Sigmoid colon (tissue), 6 donors: ENCODE measurements at regions not wholly inside any gene's neighbourhood (a gene's known extent, or its start where the extent isn't known, plus 50 kb on each side); places are given as distances from the start of the nearest gene placed in this dataset.

Experiments
- DNase-seq: peaks from one replicate; pipeline ENCODE4 v3.0.0-alpha.2; 2019
- H3K27ac ChIP-seq, 4 donors: fragments of 200-600 bp; sonication (generic); one replicate each; pipeline ENCODE4 v1.5.1; 2016 to 2019; ENCODE audit warnings: mild to moderate bottlenecking in 1 of 4
- H3K27me3 ChIP-seq, 3 donors: fragments of 200-600 bp; sonication (generic); one replicate each; pipeline ENCODE4 v1.5.1; 2019; ENCODE audit warnings: mild to moderate bottlenecking in 1 of 3
- H3K36me3 ChIP-seq, 4 donors: fragments of 200-600 bp; sonication (generic); one replicate each; pipeline ENCODE4 v1.5.1; 2016 to 2019
- H3K4me1 ChIP-seq, 4 donors: fragments of 200-600 bp; sonication (generic); one replicate each; pipeline ENCODE4 v1.5.1; 2017 to 2019
- H3K4me3 ChIP-seq, 4 donors: fragments of 200-600 bp; sonication (generic); one replicate each; pipeline ENCODE4 v1.5.1; 2017 to 2019; ENCODE audit warnings: mild to moderate bottlenecking in 2 of 4, moderate library complexity in 1 of 4
- H3K9me3 ChIP-seq, 4 donors: fragments of 200-600 bp in 3 of 4; sonication (generic) in 3 of 4; one replicate each; pipeline versions ENCODE4 v1.5.1 to v1.6.1; 2013 to 2019
- CTCF ChIP-seq, 4 experiments: fragments of 450-650 bp in 3 of 4; fragments of 200-600 bp in 1 of 4; IDR thresholded peaks; one replicate each; pipeline ENCODE4 v1.5.1; 2016 to 2019; ENCODE audit warnings: antibody characterized with exemption in 4 of 4, mild to moderate bottlenecking in 3 of 4, moderate library complexity in 2 of 4
- EP300 ChIP-seq, 4 donors: sonication (generic); formaldehyde crosslinking; IDR thresholded peaks; one replicate each; pipeline ENCODE4 v1.6.1; 2017; ENCODE audit warnings: antibody characterized with exemption in 4 of 4
- POLR2A ChIP-seq, 2 donors: fragments of 450-650 bp; IDR thresholded peaks; one replicate each; pipeline ENCODE4 v1.6.1; 2016; ENCODE audit warnings: antibody characterized with exemption in 2 of 2, mild to moderate bottlenecking in 2 of 2, moderate library complexity in 2 of 2
- POLR2AphosphoS5 ChIP-seq, 4 donors: sonication (generic); formaldehyde crosslinking; IDR thresholded peaks; one replicate each; pipeline ENCODE4 v1.6.1; 2017; ENCODE audit warnings: antibody characterized with exemption in 4 of 4
- WGBS, 2 donors: extraction: QIAGEN DNeasy Blood & Tissue Kit; methylation state at CpG; one replicate each; pipeline ENCODE4 v1.1.7; 2013; 5-methylcytosine and 5-hydroxymethylcytosine counted together
- intact Hi-C: fragments of 100-400 bp; cut with DNase I; formaldehyde crosslinking; loops from one replicate; pipeline ENCODE4 v1.15.1; 2023
- donor health status: healthy with polysubstance abuse.
- donor health status: healthy.

- no peaks in the 10 kb centered on the region for H3K9me3 ChIP-seq
- intact Hi-C loops, result no loop called here
- WGBS, 2 donors, result 83 to 86% methylated on average over 3 of the region's 3 CpGs
- H3K4me3 ChIP-seq, result no peak overlapping the region
- TF ChIP-seq CTCF (IDR thresholded peaks at IDR 0.05) (no peak), POLR2A (IDR thresholded peaks at IDR 0.05) (no peak), POLR2AphosphoS5 (IDR thresholded peaks at IDR 0.05) (no peak), EP300 (IDR thresholded peaks at IDR 0.05) (no peak)
- no peak for DNase-seq
- H3K27ac ChIP-seq, result no peak overlapping the region
- no peaks in the 10 kb centered on the region for H3K36me3 ChIP-seq
- no peaks in the 10 kb centered on the region for H3K4me1 ChIP-seq
- no peaks in the 10 kb centered on the region for H3K27me3 ChIP-seq
Measured at GRCh38 chr12:108410689-108411088, 71.6 kb upstream of the CMKLR1 start.

DNA sequence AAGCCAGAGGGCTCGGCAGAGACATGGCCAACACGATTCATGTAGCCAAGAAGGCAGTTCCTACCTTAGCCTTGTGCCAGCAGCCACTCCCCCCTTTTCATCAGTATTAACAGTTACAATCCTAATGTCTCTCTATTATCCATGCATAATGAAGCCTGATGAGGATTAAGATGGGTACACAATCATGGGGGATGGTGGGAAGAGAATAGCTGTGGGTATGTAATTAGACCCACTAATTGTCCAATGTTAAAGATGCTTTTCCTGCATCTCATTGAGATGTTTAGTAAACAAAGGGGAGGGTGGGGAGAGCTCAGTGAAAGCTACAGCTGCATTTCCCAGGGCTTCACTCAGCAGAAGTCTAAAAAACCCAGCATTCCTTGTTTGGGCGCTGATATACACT is 70.4 kb upstream of the CMKLR1 start:
- H3K27ac ChIP-seq, result no peak overlapping the region
- DNase-seq, result no peak
- TF ChIP-seq CTCF (IDR thresholded peaks at IDR 0.05) (no peak), EP300 (IDR thresholded peaks at IDR 0.05) (no peak), POLR2AphosphoS5 (IDR thresholded peaks at IDR 0.05) (no peak), POLR2A (IDR thresholded peaks at IDR 0.05) (no peak)
- H3K9me3 ChIP-seq, result no peaks in the 10 kb centered on the region
- no peaks in the 10 kb centered on the region for H3K27me3 ChIP-seq
- H3K36me3 ChIP-seq, result no peaks in the 10 kb centered on the region
- WGBS, 2 donors, result 73 to 75% methylated on average over 3 of the region's 3 CpGs
- intact Hi-C loops, result no loop called here
- H3K4me1 ChIP-seq, result no peaks in the 10 kb centered on the region
- H3K4me3 ChIP-seq, result no peak overlapping the region

GRCh38 chr12:108403952-108404351 is 64.8 kb upstream of the CMKLR1 start:
- TF ChIP-seq POLR2A (IDR thresholded peaks at IDR 0.05), result no peak
- TF ChIP-seq CTCF (IDR thresholded peaks at IDR 0.05), result no peak
- TF ChIP-seq POLR2AphosphoS5 (IDR thresholded peaks at IDR 0.05), result no peak
- no peak for TF ChIP-seq EP300 (IDR thresholded peaks at IDR 0.05)
- Histone ChIP-seq H3K4me1 (peaks cover 0 to 14% (median 0%) of the 10 kb centered on the region in 4 donors), H3K4me3 (no peak overlapping the region), H3K27me3 (no peaks in the 10 kb centered on the region), H3K36me3 (no peaks in the 10 kb centered on the region), H3K27ac (no peak overlapping the region), H3K9me3 (no peaks in the 10 kb centered on the region)
- 29 to 40% methylated on average over 3 of the region's 3 CpGs for WGBS, 2 donors
- intact Hi-C loops, result no loop called here
- no peak for DNase-seq

- Histone ChIP-seq H3K4me3 (no peak overlapping the region), H3K27ac (no peak overlapping the region), H3K36me3 (no peaks in the 10 kb centered on the region), H3K27me3 (no peaks in the 10 kb centered on the region), H3K9me3 (no peaks in the 10 kb centered on the region), H3K4me1 (peaks cover 0 to 15% (median 0%) of the 10 kb centered on the region in 4 donors)
- 46 to 53% methylated on average over 3 of the region's 3 CpGs for WGBS, 2 donors
- TF ChIP-seq EP300 (IDR thresholded peaks at IDR 0.05) (no peak), POLR2A (IDR thresholded peaks at IDR 0.05) (no peak), CTCF (IDR thresholded peaks at IDR 0.05) (no peak), POLR2AphosphoS5 (IDR thresholded peaks at IDR 0.05) (no peak)
- intact Hi-C loops, result no loop called here
- no peak for DNase-seq
Measured at GRCh38 chr12:108401964-108402363, 62.9 kb upstream of the CMKLR1 start.

DNA sequence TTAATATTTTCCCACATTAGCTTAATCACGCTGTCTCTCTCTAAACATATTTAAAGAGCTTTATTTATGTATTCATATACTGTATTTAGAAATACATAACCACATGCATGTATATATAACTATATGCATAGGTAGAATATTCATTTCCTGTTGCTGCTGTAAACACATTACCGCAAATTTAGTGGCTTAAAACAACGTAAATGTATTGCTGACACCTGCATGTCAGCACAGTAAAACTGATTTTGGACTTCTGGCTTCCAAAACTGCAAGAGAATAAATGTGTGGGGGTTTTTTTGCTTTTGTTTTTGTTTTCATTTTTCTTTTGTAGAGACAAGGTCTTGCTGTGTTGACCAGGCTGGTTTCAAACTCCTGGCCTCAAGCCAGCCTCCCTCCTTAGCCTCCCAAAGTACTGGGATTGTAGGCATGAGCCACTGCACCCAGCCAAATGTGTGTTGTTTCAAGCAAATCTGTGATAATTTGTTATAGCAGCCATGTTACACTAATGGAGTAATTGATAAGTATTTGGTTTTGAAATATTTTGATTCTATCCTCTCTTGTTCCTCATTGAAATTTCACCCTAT is 61.9 kb upstream of the CMKLR1 start:
- Histone ChIP-seq H3K4me3 (no peak overlapping the region), H3K4me1 (peaks cover 0 to 15% (median 0%) of the 10 kb centered on the region in 4 donors), H3K9me3 (no peaks in the 10 kb centered on the region), H3K36me3 (no peaks in the 10 kb centered on the region), H3K27ac (no peak overlapping the region), H3K27me3 (no peaks in the 10 kb centered on the region)
- DNase-seq, result no peak
- 44 to 55% methylated on average over 3 of the region's 3 CpGs for WGBS, 2 donors
- TF ChIP-seq EP300 (IDR thresholded peaks at IDR 0.05) (no peak), POLR2AphosphoS5 (IDR thresholded peaks at IDR 0.05) (no peak), POLR2A (IDR thresholded peaks at IDR 0.05) (no peak), CTCF (IDR thresholded peaks at IDR 0.05) (no peak)
- intact Hi-C loops, result no loop called here
